BJ (cell line): ENCODE measurements at regions not wholly inside any gene's neighbourhood (a gene's known extent, or its start where the extent isn't known, plus 50 kb on each side); places are given as distances from the start of the nearest gene placed in this dataset.

Source experiments
- CTCF ChIA-PET: fragments of 350-600 bp; formaldehyde crosslinking; extraction: SDS; loops from one replicate; lab custom pipeline; 2021; ENCODE audit warnings: antibody characterized with exemption, inconsistent platforms; lab: Yijun Ruan, JAX
- POLR2A ChIA-PET: fragments of 300-600 bp; sonication (Branson Sonifier 250); formaldehyde crosslinking; extraction: SDS; loops from one replicate; lab custom pipeline; 2021; ENCODE audit warnings: antibody characterized with exemption; lab: Charles Lee
- DNase-seq: peaks from one replicate; pipeline ENCODE4 v3.0.0-alpha.2; 2011; ENCODE audit warnings: low read depth
- H3K27me3 ChIP-seq: 2 replicates; pipeline ENCODE4 v1.6.0; 2011; ENCODE audit warnings: low read length; ENCODE audit not compliant: control insufficient read depth, insufficient read depth
- H3K36me3 ChIP-seq: 2 replicates; pipeline ENCODE4 v1.5.1; 2011; ENCODE audit warnings: low read length; ENCODE audit not compliant: control insufficient read depth, insufficient read depth
- H3K4me3 ChIP-seq: 2 replicates; pipeline ENCODE4 v1.5.1; 2011; ENCODE audit warnings: low read depth, mild to moderate bottlenecking, control low read depth, low read length
- TF ChIP-seq, protein P1 (sequence below): IDR thresholded peaks from 2 replicates; pipeline ENCODE4 v1.5.1; 2011; ENCODE audit warnings: low read depth, mild to moderate bottlenecking, control low read depth, inconsistent platforms, low read length, moderate library complexity; ENCODE audit not compliant: insufficient read depth

DNA sequence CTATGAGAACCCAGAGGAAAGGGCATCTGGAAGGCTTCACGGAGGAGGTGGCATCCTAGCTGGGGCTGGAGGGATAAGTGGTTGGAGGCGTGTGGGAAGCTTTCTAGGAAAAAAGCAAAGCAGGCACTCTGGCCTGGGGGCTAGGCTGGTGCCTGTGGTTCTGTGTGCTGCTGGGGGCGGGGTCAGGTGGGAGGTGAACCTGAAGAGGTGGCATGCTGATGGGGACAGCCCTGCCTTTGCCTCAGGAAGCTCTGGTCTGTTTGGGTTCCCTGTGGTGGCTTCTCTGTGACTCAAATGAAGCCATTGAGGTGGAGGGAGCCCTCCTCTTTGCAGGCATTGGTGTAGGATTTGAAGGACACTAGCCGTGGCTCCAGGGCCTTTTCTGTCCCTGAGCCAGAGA, 221.6 kb upstream of the POU3F1 start:
- H3K36me3 ChIP-seq: no peaks in the 10 kb centered on the region
- H3K27me3 ChIP-seq: peaks cover 2% of the 10 kb centered on the region; the same call in 1 of the 2 replicates
- TF ChIP-seq, protein P1, sequence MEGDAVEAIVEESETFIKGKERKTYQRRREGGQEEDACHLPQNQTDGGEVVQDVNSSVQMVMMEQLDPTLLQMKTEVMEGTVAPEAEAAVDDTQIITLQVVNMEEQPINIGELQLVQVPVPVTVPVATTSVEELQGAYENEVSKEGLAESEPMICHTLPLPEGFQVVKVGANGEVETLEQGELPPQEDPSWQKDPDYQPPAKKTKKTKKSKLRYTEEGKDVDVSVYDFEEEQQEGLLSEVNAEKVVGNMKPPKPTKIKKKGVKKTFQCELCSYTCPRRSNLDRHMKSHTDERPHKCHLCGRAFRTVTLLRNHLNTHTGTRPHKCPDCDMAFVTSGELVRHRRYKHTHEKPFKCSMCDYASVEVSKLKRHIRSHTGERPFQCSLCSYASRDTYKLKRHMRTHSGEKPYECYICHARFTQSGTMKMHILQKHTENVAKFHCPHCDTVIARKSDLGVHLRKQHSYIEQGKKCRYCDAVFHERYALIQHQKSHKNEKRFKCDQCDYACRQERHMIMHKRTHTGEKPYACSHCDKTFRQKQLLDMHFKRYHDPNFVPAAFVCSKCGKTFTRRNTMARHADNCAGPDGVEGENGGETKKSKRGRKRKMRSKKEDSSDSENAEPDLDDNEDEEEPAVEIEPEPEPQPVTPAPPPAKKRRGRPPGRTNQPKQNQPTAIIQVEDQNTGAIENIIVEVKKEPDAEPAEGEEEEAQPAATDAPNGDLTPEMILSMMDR: no peak
- no peak for DNase-seq
- POLR2A ChIA-PET: no interaction called here
- CTCF ChIA-PET: no interaction called here
- no peak overlapping the region for H3K4me3 ChIP-seq

DNA sequence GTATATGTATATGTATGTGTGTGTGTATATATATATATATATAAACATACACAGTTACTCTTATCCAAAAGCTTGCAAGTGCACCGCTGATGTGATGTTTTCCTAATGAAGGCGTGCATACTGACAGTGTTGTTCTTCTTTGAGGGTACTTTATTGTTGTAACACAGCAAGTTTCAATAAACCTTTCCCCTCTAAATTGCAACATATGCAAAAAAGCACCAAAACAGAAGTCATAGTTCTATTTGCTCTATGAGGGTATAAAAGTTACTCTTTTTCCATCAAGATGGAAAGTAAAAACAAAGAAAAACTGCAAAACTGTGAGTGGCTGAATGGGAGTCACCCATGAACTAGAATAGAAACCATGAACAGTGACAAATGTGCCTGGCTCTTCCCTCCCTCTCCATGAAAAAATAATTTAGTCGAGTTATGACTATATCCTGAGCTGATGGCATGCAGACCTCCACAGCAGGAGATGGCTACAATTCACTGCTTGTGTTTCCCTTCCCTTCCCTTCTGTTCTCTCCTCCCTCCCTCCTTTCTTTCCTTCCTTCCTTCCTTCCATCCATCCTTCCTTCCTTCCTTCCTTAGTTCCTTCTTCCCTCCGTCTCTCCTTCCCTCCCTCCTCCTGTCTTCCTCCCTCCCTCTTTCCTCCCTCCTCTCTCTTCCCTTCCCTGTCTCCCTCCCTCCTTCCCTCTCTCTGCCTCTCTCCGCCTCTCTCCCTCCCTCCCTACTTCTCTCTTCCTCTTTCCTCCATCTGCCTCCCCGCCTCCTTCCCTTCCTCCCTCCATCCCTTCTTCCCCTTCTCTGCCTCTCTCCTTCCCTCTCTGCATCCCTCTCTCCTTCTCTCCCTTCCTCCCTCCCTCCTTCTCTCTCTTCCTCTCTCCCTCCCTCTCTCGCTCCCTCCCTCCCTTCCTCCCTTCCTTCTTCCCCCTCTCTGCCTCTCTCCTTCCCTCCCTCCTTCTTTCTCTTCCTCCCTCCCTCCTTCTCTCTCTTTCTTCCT, 220.7 kb upstream of the POU3F1 start:
- Histone ChIP-seq H3K27me3 (peaks cover 2% of the 10 kb centered on the region; the same call in 1 of the 2 replicates), H3K36me3 (no peaks in the 10 kb centered on the region), H3K4me3 (no peak overlapping the region)
- no peak for DNase-seq
- ChIA-PET POLR2A (no interaction called here), CTCF (no interaction called here)
- TF ChIP-seq, protein P1: no peak

DNA sequence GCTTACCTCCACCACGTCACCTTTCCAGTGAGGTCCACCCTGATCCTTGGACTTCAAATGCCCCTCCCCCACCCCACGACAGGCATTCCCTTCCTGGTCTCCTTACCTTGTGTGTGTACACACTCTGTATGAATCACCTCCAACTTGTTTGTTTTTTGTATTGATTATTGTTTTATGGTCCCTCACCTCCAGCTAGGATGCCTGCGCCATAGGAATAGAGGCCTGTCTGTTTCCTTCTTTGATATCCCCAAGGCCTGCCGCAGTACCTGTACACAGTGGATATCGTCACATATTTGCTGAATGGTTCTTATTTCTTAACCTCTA, 219.6 kb upstream of the POU3F1 start:
- Histone ChIP-seq H3K4me3 (no peak overlapping the region), H3K36me3 (no peaks in the 10 kb centered on the region), H3K27me3 (peaks cover 2% of the 10 kb centered on the region; the same call in 1 of the 2 replicates)
- ChIA-PET POLR2A (no interaction called here), CTCF (no interaction called here)
- TF ChIP-seq, protein P1: no peak
- no peak for DNase-seq

DNA sequence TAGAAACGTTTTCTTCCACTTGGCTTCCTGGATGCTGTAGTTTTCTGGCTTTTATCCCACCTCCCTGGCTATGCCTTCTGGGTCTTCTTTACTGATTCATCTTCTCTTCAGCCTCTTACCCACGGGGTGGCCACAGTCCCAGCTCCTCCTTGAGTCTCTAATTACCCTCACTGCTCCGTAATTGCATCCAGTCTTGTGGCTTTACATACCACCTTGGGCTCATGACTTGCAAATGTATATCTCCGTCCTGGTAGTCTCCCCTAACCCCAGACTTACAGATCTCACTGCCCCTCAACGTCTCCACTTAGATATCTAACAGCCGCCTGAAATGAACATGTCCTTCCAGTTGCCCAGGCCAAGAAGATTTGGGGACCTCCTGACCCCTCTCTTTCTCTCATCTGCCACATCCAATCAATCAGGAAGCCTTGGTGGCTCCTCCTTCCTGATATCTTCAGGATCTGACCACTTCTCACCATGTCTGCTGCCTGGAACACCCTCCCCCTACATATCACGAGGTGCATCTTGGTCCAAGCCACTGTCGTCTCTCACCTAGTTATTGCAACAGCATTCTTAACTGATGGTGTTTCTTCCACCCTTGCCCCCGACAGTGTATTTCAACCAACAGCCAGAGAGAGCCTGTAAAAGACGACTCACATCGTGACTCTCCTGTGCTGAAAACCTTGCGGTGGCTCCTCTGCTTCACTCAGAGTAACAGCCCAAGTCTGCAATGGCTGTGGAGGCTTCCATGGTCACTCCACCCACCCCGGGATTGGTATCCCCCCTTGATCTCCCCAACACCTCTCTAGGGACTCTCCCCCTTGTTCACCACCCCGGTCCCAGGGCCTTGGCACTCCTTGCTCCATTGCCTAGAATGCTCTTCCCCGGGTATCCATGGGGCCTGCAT, 219.0 kb upstream of the POU3F1 start:
- POLR2A ChIA-PET: no interaction called here
- Histone ChIP-seq H3K27me3 (peaks cover 2% of the 10 kb centered on the region; the same call in 1 of the 2 replicates), H3K4me3 (no peak overlapping the region), H3K36me3 (no peaks in the 10 kb centered on the region)
- CTCF ChIA-PET: no interaction called here
- no peak for DNase-seq
- TF ChIP-seq, protein P1: no peak

GRCh38 chr1:38263438-38263837, 216.8 kb upstream of the POU3F1 start:
- no peaks in the 10 kb centered on the region for H3K27me3 ChIP-seq
- no peak overlapping the region for H3K4me3 ChIP-seq
- H3K36me3 ChIP-seq: no peaks in the 10 kb centered on the region
- POLR2A ChIA-PET: no interaction called here
- no peak for DNase-seq
- TF ChIP-seq, protein P1: no peak
- CTCF ChIA-PET: no interaction called here
